Jurkat, Clone E6-1 (cell line): ENCODE measurements at regions not wholly inside any gene's neighbourhood (a gene's known extent, or its start where the extent isn't known, plus 50 kb on each side); places are given as distances from the start of the nearest gene placed in this dataset.

Experiments
- DNase-seq: peaks from one replicate; pipeline ENCODE4 v3.0.0-alpha.2; 2011; ENCODE audit warnings: low read depth, low spot score
- H3K4me3 ChIP-seq: 2 replicates; pipeline ENCODE4 v1.5.1; 2011; ENCODE audit warnings: mild to moderate bottlenecking, low read length, control low read depth, moderate library complexity

DNA sequence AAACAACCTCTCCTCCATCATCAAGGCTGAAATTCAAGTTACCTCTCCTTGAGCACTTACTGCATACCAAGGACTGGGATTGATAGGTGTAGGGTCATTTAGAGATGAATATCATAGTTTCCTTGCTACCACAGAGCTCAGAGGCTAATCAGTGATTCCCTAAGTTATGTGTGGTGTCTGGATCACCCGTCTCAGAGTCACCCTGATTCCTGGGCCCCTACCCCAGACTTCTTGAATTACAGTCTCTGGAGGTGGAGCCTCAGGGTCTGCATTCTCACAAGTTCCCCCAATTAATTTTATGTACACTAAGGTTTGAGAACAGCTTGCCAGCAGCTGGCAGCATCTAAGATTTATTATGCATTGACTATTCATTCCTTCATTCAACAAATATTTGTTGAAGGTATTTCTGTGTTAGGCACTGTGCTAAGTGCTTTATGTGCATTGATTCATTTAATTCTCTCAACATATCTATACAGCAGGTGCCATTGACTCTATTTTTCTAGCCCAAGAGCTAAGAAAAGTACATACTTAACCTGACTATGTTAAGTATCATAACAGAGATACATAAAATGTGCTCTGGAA is 182.9 kb upstream of the FGGY start:
- DNase-seq = no peak
- no peak overlapping the region for H3K4me3 ChIP-seq

DNA sequence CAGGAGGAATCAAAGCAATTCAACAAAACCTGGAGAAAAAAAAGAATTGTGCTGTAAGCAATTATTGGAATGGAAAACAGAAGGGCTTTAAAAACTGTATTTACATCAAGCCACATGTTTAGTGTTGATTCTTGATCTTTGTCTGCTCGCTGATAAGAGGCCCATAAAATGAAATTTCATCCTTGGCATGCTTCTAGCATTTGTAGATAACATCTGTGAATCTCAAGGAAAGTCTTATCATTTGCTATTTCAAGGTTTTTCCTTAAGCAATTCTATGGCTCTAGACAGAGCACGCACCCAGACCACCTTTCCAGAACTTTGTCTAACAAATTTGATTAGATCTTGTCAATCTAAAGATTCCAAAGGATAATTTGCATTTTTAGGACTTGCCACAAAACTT is 181.0 kb upstream of the FGGY start:
- no peak overlapping the region for H3K4me3 ChIP-seq
- DNase-seq = no peak

DNA sequence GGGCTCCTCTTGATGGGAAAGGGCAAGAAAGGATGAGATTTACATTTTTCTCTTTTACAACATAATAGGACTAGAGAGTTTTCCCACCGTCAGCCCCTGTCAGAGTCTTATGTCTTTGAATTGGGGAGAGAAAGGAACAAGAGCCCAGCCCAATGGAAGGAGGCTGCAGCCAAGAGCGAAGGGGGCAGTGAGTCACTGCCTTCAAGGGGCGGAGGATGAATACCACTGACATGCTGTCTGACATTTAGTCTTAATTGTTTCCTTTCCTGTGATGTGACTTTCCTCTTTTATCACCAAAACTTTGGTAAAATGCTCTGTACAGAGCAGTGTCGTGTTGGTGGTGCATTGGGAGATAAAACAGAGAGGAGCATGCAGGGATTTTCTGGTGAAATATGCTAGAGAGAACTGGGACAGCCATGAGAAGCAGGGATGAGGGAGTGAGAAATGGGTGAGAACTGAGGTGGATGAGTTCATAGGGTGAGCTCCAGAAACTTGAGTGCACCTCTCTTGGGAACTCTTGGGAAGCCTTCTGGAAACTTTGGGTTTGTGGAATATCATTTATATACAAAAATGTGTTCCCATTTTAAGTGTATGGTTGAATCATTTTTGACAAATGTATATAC is 179.9 kb upstream of the FGGY start:
- DNase-seq = no peak
- H3K4me3 ChIP-seq = no peak overlapping the region

DNA sequence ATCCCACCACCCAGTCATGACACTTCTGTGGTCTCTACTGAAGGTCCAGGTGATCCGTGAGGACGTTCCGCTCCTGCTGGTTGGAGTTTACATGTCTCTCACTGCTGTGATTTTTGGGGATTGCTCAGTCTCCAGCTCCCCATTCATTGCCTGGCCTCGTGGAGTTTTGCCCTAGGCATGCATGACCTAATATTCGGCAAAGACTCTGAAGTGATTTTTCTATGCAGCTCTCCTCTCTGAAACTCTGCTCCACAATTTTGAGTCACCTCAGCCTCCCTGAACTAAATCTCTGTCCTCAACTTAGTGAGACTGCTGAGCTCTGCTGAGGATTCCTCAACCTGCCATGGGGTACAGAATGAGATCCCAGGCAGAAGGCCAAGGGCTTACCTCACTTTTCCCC is 174.4 kb upstream of the FGGY start:
- no peak for DNase-seq

DNA sequence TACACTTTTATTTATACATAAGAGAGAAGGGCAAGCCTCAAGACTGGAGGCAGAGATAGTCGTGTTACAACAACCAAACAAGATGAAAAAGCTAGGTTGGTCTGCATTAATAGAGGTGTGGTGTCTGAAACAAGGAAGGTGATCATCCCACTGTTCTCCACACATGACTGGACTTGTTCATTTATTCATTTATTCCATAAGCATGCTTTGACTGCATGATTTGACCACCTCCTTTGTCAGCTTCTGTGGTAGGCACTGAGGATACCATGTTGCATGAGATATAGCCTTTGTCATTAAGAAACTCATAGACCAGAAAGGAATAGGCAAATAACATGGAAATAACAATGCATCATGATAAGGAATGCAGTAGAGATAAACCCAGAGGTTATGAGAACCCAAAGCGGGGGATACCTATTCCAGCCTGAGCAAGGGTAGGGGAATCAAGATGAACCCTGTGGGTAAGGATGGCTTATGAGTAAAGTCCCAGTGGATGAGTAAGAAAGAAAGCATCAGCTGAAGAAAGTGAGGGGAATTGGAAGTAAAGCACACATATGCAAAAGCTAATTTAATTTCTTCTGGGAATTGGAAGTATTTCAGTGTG is 173.7 kb upstream of the FGGY start:
- H3K4me3 ChIP-seq = no peak overlapping the region
- DNase-seq = no peak

More for the DNA sequence above, 174.4 kb upstream of the FGGY start:
- H3K4me3 ChIP-seq = no peak overlapping the region

DNA sequence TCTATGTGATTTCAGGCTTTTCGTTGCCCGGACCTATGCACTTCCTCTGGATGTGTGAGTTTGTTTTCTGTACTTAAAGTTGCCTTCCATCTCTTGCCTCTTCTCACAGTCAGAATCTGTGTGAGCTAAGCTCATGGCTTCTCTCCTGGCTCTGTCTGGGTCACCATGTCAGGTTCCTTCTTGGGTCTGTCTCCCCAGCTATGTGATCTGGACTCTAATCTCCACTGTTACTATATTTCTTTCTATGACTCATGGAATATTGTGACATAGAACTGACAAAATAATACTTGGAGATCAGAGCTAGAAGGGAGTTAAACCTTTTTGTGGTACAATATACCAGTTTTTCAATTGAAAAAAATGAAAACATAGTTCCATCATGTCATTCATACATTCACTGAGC is 172.7 kb upstream of the FGGY start:
- no peak overlapping the region for H3K4me3 ChIP-seq
- no peak for DNase-seq

DNA sequence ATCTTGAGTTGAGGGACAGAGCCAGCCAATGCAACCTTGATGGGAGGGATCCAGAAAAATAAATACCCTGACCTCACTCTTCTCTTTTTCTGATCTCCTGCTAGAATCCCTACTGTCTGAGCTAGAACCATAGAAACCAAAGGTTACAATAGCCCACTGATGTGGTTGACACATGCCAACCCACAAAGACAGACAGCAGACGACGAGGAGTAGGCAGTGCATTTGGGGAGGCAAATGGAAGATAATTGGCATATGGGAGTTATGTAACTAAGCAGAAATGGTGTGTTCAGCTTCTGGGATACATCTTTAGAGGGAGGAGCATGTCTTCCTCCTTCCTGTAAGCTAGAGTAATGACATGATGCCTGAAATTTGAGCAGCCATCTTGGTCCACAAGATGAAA is 171.7 kb upstream of the FGGY start:
- peak; percentile 53 for DNase-seq
- H3K4me3 ChIP-seq = no peak overlapping the region

DNA sequence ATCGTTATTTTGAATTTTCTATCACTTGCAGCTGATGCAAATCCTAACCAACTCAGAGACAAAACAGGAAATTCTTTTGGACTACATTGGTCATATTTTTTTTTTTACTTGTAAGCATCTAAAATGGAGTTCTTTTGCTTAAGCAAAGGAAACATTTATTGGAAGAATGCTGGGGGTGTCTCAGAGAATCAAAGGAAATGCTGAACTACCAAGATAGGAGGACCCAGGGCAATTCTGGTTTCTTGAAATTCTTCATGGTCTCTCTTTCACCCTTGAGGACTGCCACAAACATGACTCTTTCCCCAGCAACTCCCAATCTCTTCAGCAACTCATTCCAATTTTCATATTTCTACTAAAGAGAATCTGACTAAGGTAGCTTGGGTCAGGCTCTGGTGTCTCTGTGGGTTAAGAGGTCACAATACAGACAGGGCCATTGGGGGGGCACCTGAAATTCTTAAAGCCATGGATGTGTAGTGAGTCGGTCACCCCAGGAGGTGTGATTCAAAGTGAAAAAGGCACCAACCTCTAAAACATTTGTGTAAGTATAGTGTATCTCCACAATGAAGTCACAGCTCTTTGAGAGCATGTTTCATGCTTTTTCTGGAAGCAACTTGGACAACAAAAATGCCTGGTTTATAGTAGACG is 171.1 kb upstream of the FGGY start:
- no peak for DNase-seq
- H3K4me3 ChIP-seq = no peak overlapping the region

DNA sequence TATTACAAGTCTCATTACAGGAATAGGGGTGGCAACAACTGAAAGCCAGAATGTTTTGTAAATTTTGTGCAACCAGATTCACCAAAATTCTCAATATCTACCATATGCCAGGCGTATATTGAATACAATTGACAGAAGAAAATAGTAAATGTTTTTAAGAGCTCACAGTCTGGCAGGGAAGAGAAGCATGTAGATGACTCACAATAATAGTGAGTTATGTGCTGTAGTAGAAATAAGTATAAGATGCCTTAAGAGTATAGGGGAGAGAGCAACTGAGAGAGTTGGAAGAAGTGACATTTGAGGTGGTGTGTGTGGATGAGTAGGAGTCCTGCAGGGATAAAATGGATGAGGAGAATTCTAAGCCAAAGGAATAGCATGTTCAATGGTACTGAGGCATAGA is 170.5 kb upstream of the FGGY start:
- no peak overlapping the region for H3K4me3 ChIP-seq
- no peak for DNase-seq

DNA sequence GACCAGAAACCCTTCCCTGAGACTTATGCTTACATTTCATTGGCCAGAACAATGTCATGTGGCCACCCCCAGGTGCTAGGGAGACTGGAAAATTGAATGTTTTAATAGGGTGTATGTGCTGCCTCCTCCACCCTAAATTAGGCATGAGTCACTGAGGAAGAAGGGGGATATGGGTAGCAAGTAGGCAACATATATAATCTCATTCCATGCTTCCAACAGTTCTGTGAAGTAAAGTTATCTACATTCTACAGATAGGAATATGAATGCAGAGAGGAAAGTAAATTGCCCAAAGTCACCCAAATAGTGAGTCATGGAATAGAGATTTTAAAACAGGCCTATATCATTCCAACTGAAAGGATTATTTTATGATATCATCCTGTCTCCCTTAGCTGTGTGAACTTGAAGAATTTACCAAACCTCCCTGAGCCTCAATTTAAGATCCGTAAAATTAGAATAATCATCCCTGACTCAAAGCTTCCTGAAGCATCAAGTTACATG is 168.6 kb upstream of the FGGY start:
- no peak for DNase-seq
- no peak overlapping the region for H3K4me3 ChIP-seq

DNA sequence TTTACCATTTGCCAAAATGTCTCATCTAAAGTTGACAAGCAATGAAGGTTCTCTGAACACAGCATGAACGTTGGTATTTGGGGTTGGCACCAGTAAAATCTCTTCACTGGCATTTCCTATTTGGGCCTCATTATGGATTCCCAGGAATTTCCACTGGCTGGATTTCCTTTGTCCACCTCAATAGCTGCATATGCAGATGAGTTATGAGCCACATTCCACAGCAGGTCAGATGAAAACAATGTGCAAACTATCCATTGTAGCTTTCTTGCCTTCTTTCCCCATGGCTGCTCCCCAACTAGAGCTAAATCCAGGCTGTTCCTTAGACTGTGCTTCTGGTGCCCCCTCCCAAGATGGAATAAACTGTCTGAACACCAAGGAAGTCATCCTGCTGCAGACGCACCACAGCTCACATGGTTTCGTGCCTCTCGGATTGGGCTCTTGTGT is 168.1 kb upstream of the FGGY start:
- no peak for DNase-seq
- no peak overlapping the region for H3K4me3 ChIP-seq

DNA sequence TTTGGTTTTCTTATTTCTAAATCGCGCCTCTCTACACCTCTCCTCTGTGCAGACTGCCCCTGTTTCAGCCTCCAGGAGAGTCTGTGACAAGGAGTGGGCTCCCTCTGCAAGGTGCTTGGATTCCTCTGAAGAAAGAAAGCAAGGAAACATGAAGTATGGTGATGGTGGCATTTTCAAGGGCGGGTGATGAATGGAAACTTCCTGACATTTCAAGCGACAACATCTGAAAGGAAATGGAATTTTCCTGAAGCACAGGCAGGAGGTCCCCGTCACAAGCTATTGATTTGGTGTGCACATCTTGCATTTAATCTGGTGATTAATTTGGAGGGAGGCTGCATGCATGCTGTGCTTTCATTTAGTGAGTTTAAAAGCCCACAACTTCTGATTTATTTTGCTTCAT is 164.6 kb upstream of the FGGY start:
- DNase-seq = no peak
- no peak overlapping the region for H3K4me3 ChIP-seq

DNA sequence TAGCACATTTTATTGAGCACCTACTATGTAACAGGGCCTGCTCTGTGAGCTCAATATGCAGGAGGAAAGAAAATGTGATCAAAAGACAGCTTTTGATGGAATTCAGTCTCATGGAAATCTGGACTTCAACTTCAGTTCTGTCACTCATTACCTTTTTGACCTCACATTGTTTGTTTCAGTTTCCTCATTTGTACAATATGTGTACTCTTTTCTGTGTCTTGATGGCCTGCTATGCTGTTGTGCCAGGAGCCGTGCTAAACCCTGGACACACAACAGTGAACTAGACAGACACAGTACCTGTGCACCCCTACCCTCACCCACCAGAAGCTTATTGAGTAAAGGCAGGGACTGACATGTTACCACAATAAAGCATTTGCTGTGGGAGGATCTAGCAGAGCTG is 162.9 kb upstream of the FGGY start:
- no peak for DNase-seq
- H3K4me3 ChIP-seq = no peak overlapping the region

DNA sequence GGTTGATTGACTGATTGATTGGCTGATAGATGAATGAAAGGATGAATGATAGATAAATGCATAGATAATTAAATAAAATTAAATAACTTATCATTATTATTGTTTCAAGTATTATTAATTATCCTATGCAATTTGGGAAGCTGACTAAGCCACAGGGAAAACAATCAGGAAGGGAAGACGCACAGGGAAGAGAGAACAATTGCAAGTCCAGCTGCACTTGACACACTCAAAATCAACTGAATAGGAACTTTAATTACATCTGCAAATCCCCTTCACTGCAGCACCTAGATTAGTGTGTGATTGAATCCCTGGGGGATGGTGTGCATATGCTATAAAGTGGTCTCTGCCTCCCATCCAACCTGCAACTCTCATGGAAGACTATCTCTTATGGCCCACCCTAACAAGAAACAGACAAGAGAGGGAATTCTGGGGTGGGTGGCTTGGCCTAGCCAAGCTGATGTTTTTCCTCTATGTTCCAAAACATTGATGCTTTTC is 161.1 kb upstream of the FGGY start:
- H3K4me3 ChIP-seq = no peak overlapping the region
- no peak for DNase-seq

DNA sequence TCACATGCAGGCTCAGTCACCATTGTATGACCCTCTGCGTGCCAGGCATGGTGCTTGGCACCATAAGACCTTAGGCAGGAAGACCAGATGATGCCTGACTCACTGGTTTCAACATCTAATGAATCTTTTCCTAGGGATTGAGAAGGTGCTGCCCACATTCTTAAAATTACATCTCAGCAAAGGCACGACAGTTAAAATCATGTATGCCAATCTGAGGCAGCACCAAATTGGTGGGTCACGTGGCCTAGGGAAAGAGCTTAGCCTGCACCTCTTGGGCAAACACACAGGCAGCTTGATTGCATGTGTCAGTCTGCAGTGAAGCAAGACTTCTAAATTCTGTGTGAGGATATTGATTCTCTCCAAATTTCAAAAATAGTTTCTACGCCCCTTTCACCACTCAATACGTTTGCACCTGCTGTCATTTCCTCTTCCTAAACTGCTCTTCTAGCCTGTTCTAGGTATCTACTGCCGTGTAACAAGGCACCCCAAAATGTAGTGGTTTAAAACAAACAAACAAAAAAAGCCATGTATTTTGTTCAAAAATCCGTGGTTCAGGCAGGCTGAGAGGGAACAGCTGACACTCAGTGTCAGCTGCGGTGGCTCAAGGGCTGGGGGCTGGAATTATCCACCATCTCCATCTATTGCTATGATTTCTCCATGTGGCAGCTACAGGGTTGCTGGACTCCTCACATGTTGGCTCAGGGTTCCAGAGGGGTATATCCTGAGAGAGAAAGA is 160.2 kb upstream of the FGGY start:
- no peak overlapping the region for H3K4me3 ChIP-seq
- DNase-seq = no peak

DNA sequence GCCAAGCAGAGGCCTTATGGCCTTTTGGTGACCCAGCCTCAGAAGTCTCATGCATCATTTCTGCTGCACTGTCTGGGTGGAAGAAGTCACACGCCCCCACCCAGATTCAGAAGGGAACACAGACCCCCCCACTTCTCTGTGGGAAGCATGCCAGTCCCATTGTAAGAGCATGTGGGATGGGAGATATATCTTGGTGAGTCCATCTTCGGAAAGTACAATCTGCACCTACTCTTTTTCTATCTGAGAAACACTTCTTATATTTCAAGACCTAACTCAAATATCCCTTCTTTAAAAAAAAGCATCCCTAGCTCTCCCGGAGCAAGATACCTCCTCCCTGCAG is 159.6 kb upstream of the FGGY start:
- DNase-seq = no peak
- H3K4me3 ChIP-seq = no peak overlapping the region

DNA sequence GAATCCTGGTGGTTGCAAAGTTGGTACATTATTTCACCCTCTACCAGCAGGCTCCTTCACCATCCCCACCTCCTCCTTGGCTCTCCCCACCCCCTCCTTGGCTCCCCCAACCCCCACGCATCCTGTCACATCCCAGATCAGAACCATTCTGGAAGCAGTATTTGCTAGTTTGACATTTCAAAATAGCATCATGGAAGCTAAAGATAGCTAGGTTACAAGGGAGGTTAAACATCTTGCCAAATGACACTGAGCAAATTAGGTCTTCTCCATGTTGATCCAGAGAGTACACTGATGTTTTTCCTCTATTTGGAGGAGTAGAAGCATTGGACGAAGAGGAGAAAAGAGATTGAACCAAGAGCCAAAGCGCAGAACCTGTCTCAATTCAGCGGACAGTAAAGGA is 158.9 kb upstream of the FGGY start:
- no peak for DNase-seq
- no peak overlapping the region for H3K4me3 ChIP-seq

DNA sequence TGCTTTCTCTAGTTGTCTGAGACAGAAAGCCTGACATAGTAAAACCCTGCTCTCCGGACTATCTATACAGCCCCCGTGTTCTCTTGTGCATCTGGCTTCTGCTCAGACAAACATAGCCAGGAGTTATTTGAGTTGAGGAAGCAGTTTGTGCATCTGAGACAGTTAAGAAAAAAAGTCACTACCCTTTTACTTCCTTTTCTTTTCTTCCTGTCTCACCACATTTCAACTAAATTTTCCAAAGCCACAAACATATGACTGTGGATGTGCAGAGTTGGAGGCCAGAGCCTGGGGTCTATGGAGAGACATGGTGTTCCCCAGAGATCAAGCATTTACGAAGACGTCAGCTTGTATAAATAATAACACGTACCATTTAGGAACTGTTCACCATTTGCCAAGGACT is 158.5 kb upstream of the FGGY start:
- no peak overlapping the region for H3K4me3 ChIP-seq
- DNase-seq = no peak

DNA sequence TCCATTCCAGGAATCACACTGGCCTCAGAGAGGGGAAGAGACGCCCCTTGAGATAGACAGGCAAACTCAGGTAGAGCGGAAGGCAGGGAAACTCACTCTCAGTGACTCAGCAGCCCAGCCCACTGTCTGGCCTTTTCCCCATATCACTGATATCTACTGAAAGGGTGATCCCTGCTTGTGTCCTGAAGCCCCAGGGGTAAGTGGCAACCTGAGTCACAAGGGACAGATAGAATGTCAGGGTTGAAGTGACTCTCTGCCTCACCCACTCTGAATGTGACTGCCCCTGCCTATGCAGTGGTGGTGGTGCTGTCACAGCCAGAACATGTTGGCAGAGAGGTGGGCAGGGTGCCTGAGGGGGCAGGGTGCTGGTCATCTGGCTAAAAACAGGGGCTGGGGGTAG is 157.5 kb upstream of the FGGY start:
- H3K4me3 ChIP-seq = no peak overlapping the region
- no peak for DNase-seq
